WTC11 (cell line): ENCODE measurements at regions not wholly inside any gene's neighbourhood (a gene's known extent, or its start where the extent isn't known, plus 50 kb on each side); places are given as distances from the start of the nearest gene placed in this dataset.

ENCODE experiments used
- CREB1 ChIP-seq: sonication (generic); formaldehyde crosslinking; IDR thresholded peaks from 2 replicates; pipeline ENCODE4 v1.8.0; 2023; ENCODE audit warnings: mild to moderate bottlenecking, missing genetic modification reagents
- NR1H2 ChIP-seq: sonication (generic); formaldehyde crosslinking; IDR thresholded peaks from 2 replicates; pipeline ENCODE4 v1.9.0; 2021; ENCODE audit warnings: mild to moderate bottlenecking, moderate library complexity, missing genetic modification reagents
- RELA ChIP-seq: sonication (generic); formaldehyde crosslinking; IDR thresholded peaks from 2 replicates; pipeline ENCODE4 v1.8.1; 2022; ENCODE audit warnings: missing genetic modification reagents, mild to moderate bottlenecking, borderline replicate concordance
- TF ChIP-seq, protein P1 (sequence below): sonication (generic); formaldehyde crosslinking; IDR thresholded peaks from 2 replicates; pipeline ENCODE4 v1.8.1; 2023; ENCODE audit warnings: mild to moderate bottlenecking, missing genetic modification reagents
- TF ChIP-seq, protein P2 (sequence below): fragments of 200-600 bp; IDR thresholded peaks from 2 replicates; pipeline ENCODE4 v1.8.0; 2022; ENCODE audit warnings: antibody characterized with exemption
- TF ChIP-seq, protein P3 (sequence below): fragments of 250-450 bp; sonication (Bioruptor Pico); conservative IDR thresholded peaks from 2 replicates; pipeline ENCODE4 v1.9.0; 2021; ENCODE audit warnings: mild to moderate bottlenecking
- TF ChIP-seq, protein P4 (sequence below): sonication (generic); formaldehyde crosslinking; IDR thresholded peaks from 2 replicates; pipeline ENCODE4 v1.8.0; 2022; ENCODE audit warnings: mild to moderate bottlenecking, missing genetic modification reagents

DNA sequence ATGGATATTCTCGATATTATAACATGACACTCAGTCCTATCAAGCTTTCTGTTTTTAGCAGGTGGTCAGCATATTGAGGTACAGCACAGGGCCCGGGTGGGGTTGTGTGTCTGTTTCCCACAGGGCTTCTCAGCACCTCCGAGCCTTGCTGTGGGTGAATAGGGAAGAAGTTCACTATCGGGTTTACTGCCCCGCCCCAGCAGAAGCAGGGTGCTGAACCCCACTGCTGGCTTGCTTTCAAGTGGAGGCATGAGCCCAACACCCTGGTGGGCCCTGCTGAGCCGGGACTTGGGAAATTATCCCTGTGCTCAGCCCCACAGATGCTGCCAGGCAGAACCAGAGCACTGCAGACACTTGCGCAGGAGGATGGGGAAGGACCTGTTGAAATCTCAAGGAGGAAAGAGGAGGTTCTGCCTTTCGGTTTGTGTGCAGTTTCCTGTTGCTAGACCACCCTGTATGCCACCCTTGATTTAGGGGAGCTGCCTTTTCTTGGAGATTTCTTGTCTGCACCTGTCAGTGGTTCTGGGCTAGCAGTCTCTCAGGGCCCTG, 270.3 kb upstream of the SALL3 start:
- no peak for TF ChIP-seq NR1H2 (CRISPR knock-in tag)
- TF ChIP-seq, protein P1, sequence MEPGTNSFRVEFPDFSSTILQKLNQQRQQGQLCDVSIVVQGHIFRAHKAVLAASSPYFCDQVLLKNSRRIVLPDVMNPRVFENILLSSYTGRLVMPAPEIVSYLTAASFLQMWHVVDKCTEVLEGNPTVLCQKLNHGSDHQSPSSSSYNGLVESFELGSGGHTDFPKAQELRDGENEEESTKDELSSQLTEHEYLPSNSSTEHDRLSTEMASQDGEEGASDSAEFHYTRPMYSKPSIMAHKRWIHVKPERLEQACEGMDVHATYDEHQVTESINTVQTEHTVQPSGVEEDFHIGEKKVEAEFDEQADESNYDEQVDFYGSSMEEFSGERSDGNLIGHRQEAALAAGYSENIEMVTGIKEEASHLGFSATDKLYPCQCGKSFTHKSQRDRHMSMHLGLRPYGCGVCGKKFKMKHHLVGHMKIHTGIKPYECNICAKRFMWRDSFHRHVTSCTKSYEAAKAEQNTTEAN (CRISPR knock-in tag): no peak
- TF ChIP-seq CREB1 (CRISPR knock-in tag): no peak
- no peak for TF ChIP-seq RELA
- TF ChIP-seq, protein P2, sequence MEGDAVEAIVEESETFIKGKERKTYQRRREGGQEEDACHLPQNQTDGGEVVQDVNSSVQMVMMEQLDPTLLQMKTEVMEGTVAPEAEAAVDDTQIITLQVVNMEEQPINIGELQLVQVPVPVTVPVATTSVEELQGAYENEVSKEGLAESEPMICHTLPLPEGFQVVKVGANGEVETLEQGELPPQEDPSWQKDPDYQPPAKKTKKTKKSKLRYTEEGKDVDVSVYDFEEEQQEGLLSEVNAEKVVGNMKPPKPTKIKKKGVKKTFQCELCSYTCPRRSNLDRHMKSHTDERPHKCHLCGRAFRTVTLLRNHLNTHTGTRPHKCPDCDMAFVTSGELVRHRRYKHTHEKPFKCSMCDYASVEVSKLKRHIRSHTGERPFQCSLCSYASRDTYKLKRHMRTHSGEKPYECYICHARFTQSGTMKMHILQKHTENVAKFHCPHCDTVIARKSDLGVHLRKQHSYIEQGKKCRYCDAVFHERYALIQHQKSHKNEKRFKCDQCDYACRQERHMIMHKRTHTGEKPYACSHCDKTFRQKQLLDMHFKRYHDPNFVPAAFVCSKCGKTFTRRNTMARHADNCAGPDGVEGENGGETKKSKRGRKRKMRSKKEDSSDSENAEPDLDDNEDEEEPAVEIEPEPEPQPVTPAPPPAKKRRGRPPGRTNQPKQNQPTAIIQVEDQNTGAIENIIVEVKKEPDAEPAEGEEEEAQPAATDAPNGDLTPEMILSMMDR: no peak
- TF ChIP-seq, protein P3, sequence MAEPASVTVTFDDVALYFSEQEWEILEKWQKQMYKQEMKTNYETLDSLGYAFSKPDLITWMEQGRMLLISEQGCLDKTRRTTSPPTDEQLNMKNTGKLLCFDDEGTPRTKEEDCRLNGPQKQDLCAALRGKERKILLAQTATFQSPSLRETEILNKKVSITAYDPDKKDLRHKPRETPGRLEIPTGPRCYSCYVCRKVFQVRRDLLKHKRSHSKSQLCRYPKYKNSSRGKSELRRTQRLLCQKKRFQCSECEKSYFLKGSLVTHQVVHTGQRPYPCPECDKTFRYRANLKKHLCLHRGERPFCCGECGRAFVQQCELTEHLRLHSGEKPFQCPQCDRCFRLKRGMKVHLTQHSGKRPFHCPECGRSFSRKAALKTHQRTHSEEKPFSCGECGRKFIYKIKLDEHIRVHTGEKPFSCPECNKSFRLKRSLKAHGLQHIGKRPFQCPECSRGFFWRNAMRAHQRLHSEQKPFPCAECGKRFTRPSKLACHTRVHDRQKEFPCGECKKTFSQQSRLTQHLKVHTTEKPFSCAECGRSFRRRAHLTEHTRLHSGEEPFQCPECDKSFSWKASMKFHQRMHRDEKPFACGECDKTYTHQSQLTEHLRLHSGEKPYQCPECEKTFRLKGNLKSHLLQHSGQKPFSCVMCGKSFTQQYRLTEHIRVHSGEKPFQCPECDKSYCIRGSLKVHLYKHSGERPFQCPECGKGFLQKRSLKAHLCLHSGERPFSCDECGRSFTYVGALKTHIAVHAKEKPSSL (CRISPR knock-in tag): no peak
- TF ChIP-seq, protein P4, sequence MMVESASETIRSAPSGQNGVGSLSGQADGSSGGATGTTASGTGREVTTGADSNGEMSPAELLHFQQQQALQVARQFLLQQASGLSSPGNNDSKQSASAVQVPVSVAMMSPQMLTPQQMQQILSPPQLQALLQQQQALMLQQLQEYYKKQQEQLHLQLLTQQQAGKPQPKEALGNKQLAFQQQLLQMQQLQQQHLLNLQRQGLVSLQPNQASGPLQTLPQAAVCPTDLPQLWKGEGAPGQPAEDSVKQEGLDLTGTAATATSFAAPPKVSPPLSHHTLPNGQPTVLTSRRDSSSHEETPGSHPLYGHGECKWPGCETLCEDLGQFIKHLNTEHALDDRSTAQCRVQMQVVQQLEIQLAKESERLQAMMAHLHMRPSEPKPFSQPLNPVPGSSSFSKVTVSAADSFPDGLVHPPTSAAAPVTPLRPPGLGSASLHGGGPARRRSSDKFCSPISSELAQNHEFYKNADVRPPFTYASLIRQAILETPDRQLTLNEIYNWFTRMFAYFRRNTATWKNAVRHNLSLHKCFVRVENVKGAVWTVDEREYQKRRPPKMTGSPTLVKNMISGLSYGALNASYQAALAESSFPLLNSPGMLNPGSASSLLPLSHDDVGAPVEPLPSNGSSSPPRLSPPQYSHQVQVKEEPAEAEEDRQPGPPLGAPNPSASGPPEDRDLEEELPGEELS (CRISPR knock-in tag): no peak
